Fibroblast of lung (primary cell): ENCODE measurements at regions not wholly inside any gene's neighbourhood (a gene's known extent, or its start where the extent isn't known, plus 50 kb on each side); places are given as distances from the start of the nearest gene placed in this dataset.

Experiments used
- DNase-seq, 2 donors: peaks; one replicate each; pipeline versions ENCODE4 v3.0.0 to v3.0.0-alpha.2; 2010; ENCODE audit warnings: low read depth in 2 of 2
- H2AFZ ChIP-seq: 2 replicates; pipeline ENCODE4 v1.5.1; 2012; ENCODE audit warnings: low read length, control low read depth, inconsistent platforms
- H3K27ac ChIP-seq: 2 replicates; pipeline ENCODE4 v1.5.1; 2011; ENCODE audit warnings: low read length, control low read depth; ENCODE audit not compliant: insufficient read depth
- H3K27me3 ChIP-seq: 2 replicates; pipeline ENCODE4 v1.5.1; 2011; ENCODE audit warnings: mild to moderate bottlenecking, low read length; ENCODE audit not compliant: control insufficient read depth, insufficient read depth
- H3K36me3 ChIP-seq: 2 replicates; pipeline ENCODE4 v1.5.1; 2011; ENCODE audit warnings: low read length; ENCODE audit not compliant: control insufficient read depth, insufficient read depth
- H3K4me1 ChIP-seq: 2 replicates; pipeline ENCODE4 v1.5.1; 2011; ENCODE audit warnings: low read length; ENCODE audit not compliant: control insufficient read depth, insufficient read depth; ENCODE audit errors: extremely low read depth
- H3K4me2 ChIP-seq: 2 replicates; pipeline ENCODE4 v1.5.1; 2011; ENCODE audit warnings: low read length, control low read depth; ENCODE audit not compliant: insufficient read depth; ENCODE audit errors: extremely low read depth
- H3K4me3 ChIP-seq, 4 experiments: fragments of 200-600 bp in 1 of 4; sonication (generic) in 1 of 4; replicated peaks in 1 of 4; 2 replicates each; pipeline ENCODE4 v1.5.1; 2011 to 2016; ENCODE audit warnings: low read length in 4 of 4, low read depth in 3 of 4, mild to moderate bottlenecking in 3 of 4, control low read depth in 2 of 4, inconsistent platforms in 1 of 4, mixed read lengths in 1 of 4; ENCODE audit not compliant: insufficient read depth in 1 of 4; ENCODE audit errors: control extremely low read depth in 1 of 4
- H3K79me2 ChIP-seq: 2 replicates; pipeline ENCODE4 v1.5.1; 2012; ENCODE audit warnings: mild to moderate bottlenecking, low read length, inconsistent platforms; ENCODE audit not compliant: control insufficient read depth, insufficient read depth
- H3K9ac ChIP-seq: 2 replicates; pipeline ENCODE4 v1.5.1; 2011; ENCODE audit warnings: mild to moderate bottlenecking, low read length, control low read depth; ENCODE audit not compliant: insufficient read depth
- H3K9me3 ChIP-seq: 2 replicates; pipeline ENCODE4 v1.5.1; 2012; ENCODE audit warnings: low read depth, low read length; ENCODE audit not compliant: control insufficient read depth, insufficient read depth
- H4K20me1 ChIP-seq: 2 replicates; pipeline ENCODE4 v1.5.1; 2011; ENCODE audit warnings: low read length; ENCODE audit not compliant: control insufficient read depth, insufficient read depth; ENCODE audit errors: extremely low read depth
- CTCF ChIP-seq, 2 donors: IDR thresholded peaks in 1 of 2; conservative IDR thresholded peaks in 1 of 2; 1 replicate in 1 of 2; 2 replicates in 1 of 2; pipeline ENCODE4 v1.5.1; 2011 to 2012; ENCODE audit warnings: low read length in 2 of 2, control low read depth in 1 of 2, inconsistent platforms in 1 of 2, low read depth in 1 of 2, mild to moderate bottlenecking in 1 of 2
- EZH2 ChIP-seq: IDR thresholded peaks from 2 replicates; pipeline ENCODE4 v1.5.1; 2012; ENCODE audit warnings: low read length, control low read depth, mild to moderate bottlenecking; ENCODE audit errors: missing control alignments

GRCh38 chr11:129658526-129658867 lies 157.2 kb upstream of the TMEM45B start:
- no peak for DNase-seq
- H2AFZ ChIP-seq = no peak overlapping the region
- H3K4me3 ChIP-seq = no peak overlapping the region
- H3K4me1 ChIP-seq = no peaks in the 10 kb centered on the region
- H3K4me2 ChIP-seq = no peak overlapping the region
- H4K20me1 ChIP-seq = no peaks in the 10 kb centered on the region
- no peak overlapping the region for H3K27ac ChIP-seq
- H3K27me3 ChIP-seq = no peaks in the 10 kb centered on the region
- H3K79me2 ChIP-seq = no peaks in the 10 kb centered on the region
- no peak overlapping the region for H3K9ac ChIP-seq
- TF ChIP-seq CTCF (conservative IDR thresholded peaks at IDR 0.05 in 1 of 2, IDR thresholded peaks at IDR 0.05 in 1 of 2; ENCODE audit: low read depth in 1 of 2, low read length in 2 of 2) (no peak), EZH2 (no peak)
- no peaks in the 10 kb centered on the region for H3K9me3 ChIP-seq
- no peaks in the 10 kb centered on the region for H3K36me3 ChIP-seq

- H3K4me2 ChIP-seq = peak overlapping the region; percentile 30
- H4K20me1 ChIP-seq = no peaks in the 10 kb centered on the region
- TF ChIP-seq CTCF (conservative IDR thresholded peaks at IDR 0.05 in 1 of 2, IDR thresholded peaks at IDR 0.05 in 1 of 2; ENCODE audit: low read depth in 1 of 2, low read length in 2 of 2) (no peak), EZH2 (no peak)
- no peaks in the 10 kb centered on the region for H3K4me1 ChIP-seq
- H2AFZ ChIP-seq = no peak overlapping the region
- H3K9ac ChIP-seq = no peak overlapping the region
- H3K9me3 ChIP-seq = no peaks in the 10 kb centered on the region
- H3K27ac ChIP-seq = no peak overlapping the region
- no peaks in the 10 kb centered on the region for H3K36me3 ChIP-seq
- H3K79me2 ChIP-seq = no peaks in the 10 kb centered on the region
- peak in 1 of 2 donors; percentile 17 for DNase-seq
- peak overlapping the region in 3 of 4 experiments; percentile 14 to 27 (median 18) for H3K4me3 ChIP-seq
- H3K27me3 ChIP-seq = no peaks in the 10 kb centered on the region
Observed at GRCh38 chr11:129680907-129681306, 134.7 kb upstream of the TMEM45B start.

DNA sequence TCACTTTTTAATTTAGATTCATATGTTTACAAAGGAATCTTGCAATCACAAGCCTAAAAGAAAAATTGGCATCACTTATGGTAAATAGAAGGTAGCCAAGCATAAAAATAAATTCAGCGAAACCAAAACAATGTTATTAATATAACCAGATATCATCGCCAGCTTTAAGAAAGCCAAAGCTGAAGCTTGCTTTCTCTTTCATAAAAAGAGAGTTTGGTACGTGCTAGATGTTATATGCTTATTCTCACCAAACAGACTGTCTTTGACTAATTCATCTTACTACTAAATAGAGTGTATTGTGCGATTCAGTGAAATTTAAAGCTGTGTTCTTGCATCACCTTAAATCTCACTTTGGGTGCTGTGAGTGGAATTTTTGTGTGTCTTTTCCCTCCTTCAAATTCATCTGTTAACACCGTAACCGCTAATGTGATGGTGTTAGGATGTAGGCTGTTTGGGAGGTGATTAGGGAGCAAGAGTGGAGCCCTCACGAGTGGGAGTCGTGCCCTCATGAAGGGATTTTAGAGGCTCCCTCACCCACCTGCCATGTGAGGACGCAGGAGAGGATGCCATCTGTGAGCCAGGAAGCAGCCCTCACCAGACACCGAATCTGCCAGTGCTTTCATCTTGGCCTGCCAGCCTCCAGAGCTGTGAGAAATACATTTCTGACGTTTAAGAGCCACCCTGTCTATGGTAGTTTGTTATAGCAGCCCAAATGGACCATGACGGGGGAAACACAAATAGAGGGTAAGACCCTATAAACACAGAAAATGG lies 134.1 kb upstream of the TMEM45B start:
- TF ChIP-seq CTCF (conservative IDR thresholded peaks at IDR 0.05 in 1 of 2, IDR thresholded peaks at IDR 0.05 in 1 of 2; ENCODE audit: low read depth in 1 of 2, low read length in 2 of 2) (no peak), EZH2 (no peak)

More for the DNA sequence above, 134.1 kb upstream of the TMEM45B start:
- no peak overlapping the region for H3K9ac ChIP-seq
- no peak overlapping the region for H2AFZ ChIP-seq
- no peak overlapping the region for H3K27ac ChIP-seq
- H3K4me1 ChIP-seq = no peaks in the 10 kb centered on the region
- no peaks in the 10 kb centered on the region for H3K36me3 ChIP-seq
- no peaks in the 10 kb centered on the region for H3K79me2 ChIP-seq
- peak overlapping the region; percentile 48 for H3K4me2 ChIP-seq
- DNase-seq = no peak
- no peaks in the 10 kb centered on the region for H3K27me3 ChIP-seq
- H3K4me3 ChIP-seq = peak overlapping the region in 3 of 4 experiments; percentile 14 to 27 (median 18)
- no peaks in the 10 kb centered on the region for H4K20me1 ChIP-seq
- no peaks in the 10 kb centered on the region for H3K9me3 ChIP-seq
